Liver (tissue), 7 donors: ENCODE measurements at regions not wholly inside any gene's neighbourhood (a gene's known extent, or its start where the extent isn't known, plus 50 kb on each side); places are given as distances from the start of the nearest gene placed in this dataset.

Experiments
- DNase-seq: peaks from one replicate; pipeline ENCODE4 v3.0.0-alpha.2; 2017; ENCODE audit warnings: low spot score
- H3K27ac ChIP-seq, 2 donors: one replicate each; pipeline ENCODE4 v1.7.0; 2013; ENCODE audit warnings: inconsistent platforms in 2 of 2, low read length in 2 of 2, control low read depth in 1 of 2, low read depth in 1 of 2, mild to moderate bottlenecking in 1 of 2
- H3K27me3 ChIP-seq, 4 donors: one replicate each; pipeline versions ENCODE4 v1.6.1 to v1.7.0; 2013; ENCODE audit warnings: low read length in 3 of 4, inconsistent platforms in 1 of 4, mild to moderate bottlenecking in 1 of 4, moderate library complexity in 1 of 4; ENCODE audit not compliant: control insufficient read depth in 4 of 4, insufficient read depth in 4 of 4
- H3K36me3 ChIP-seq, 4 donors: one replicate each; pipeline versions ENCODE4 v1.6.1 to v1.7.0; 2013; ENCODE audit warnings: low read length in 3 of 4, mild to moderate bottlenecking in 3 of 4, low read depth in 1 of 4, moderate library complexity in 1 of 4; ENCODE audit not compliant: control insufficient read depth in 4 of 4, insufficient read depth in 3 of 4
- H3K4me1 ChIP-seq, 4 donors: one replicate each; pipeline versions ENCODE4 v1.6.1 to v1.7.0; 2013; ENCODE audit warnings: low read length in 3 of 4, mild to moderate bottlenecking in 3 of 4, moderate library complexity in 1 of 4; ENCODE audit not compliant: control insufficient read depth in 4 of 4, insufficient read depth in 4 of 4
- H3K4me3 ChIP-seq, 3 donors: one replicate each; pipeline versions ENCODE4 v1.6.1 to v1.7.0; 2013; ENCODE audit warnings: low read length in 3 of 3, control low read depth in 1 of 3, low read depth in 1 of 3, mild to moderate bottlenecking in 1 of 3
- H3K9ac ChIP-seq, 2 donors: one replicate each; pipeline ENCODE4 v1.7.0; 2013; ENCODE audit warnings: low read length in 2 of 2, mild to moderate bottlenecking in 2 of 2, moderate library complexity in 2 of 2, control low read depth in 1 of 2, low read depth in 1 of 2
- H3K9me3 ChIP-seq, 4 donors: one replicate each; pipeline versions ENCODE4 v1.6.1 to v1.7.0; 2013; ENCODE audit warnings: low read length in 3 of 4; ENCODE audit not compliant: control insufficient read depth in 4 of 4
- FOXA1 ChIP-seq: IDR thresholded peaks from 2 replicates; pipeline ENCODE4 v1.6.1; 2016; ENCODE audit warnings: antibody characterized with exemption
- HNF4A ChIP-seq, 2 donors: conservative IDR thresholded peaks; 2 replicates each; pipeline ENCODE4 v1.6.1; 2016; ENCODE audit warnings: antibody characterized with exemption in 2 of 2, mild to moderate bottlenecking in 2 of 2
- HNF4G ChIP-seq: IDR thresholded peaks from 2 replicates; pipeline ENCODE4 v1.6.1; 2016; ENCODE audit warnings: antibody characterized with exemption
- NR2F2 ChIP-seq: IDR thresholded peaks from 2 replicates; pipeline ENCODE4 v1.6.1; 2016; ENCODE audit warnings: antibody characterized with exemption
- RAD21 ChIP-seq, 2 donors: IDR thresholded peaks; 2 replicates each; pipeline ENCODE4 v1.6.1; 2016; ENCODE audit warnings: antibody characterized with exemption in 2 of 2, mild to moderate bottlenecking in 2 of 2
- REST ChIP-seq: IDR thresholded peaks from 2 replicates; pipeline ENCODE4 v1.6.1; 2016; ENCODE audit warnings: antibody characterized with exemption, mild to moderate bottlenecking
- RXRA ChIP-seq, 2 donors: IDR thresholded peaks; 2 replicates each; pipeline ENCODE4 v1.6.1; 2017 to 2018; ENCODE audit warnings: antibody characterized with exemption in 2 of 2, mild to moderate bottlenecking in 1 of 2
- SP1 ChIP-seq: IDR thresholded peaks from 2 replicates; pipeline ENCODE4 v1.6.1; 2018; ENCODE audit warnings: antibody characterized with exemption, mild to moderate bottlenecking
- YY1 ChIP-seq: IDR thresholded peaks from 2 replicates; pipeline ENCODE4 v1.6.1; 2016; ENCODE audit warnings: antibody characterized with exemption, mild to moderate bottlenecking
- WGBS: extraction: QIAGEN DNeasy Blood & Tissue Kit; methylation state at CpG from one replicate; pipeline ENCODE4 v1.1.7; 2013; 5-methylcytosine and 5-hydroxymethylcytosine counted together
- donor health status: healthy.
- donor health status: healthy.
- donor health status: healthy.
- donor health status: healthy.

GRCh38 chr5:15383021-15383420 is 117.0 kb upstream of the FBXL7 start:
- no peak for DNase-seq
- Histone ChIP-seq H3K27me3 (no peaks in the 10 kb centered on the region), H3K27ac (no peak overlapping the region), H3K36me3 (no peaks in the 10 kb centered on the region), H3K9ac (no peak overlapping the region), H3K4me1 (peaks cover 0 to 2% (median 1%) of the 10 kb centered on the region in 4 donors), H3K4me3 (no peak overlapping the region), H3K9me3 (no peaks in the 10 kb centered on the region)
- WGBS = 95% methylated on average over 3 of the region's 3 CpGs
- no peak for TF ChIP-seq YY1

- Histone ChIP-seq H3K4me3 (no peak overlapping the region), H3K27me3 (no peaks in the 10 kb centered on the region), H3K9ac (no peak overlapping the region), H3K4me1 (peaks cover 0 to 20% (median 10%) of the 10 kb centered on the region in 4 donors), H3K36me3 (no peaks in the 10 kb centered on the region), H3K27ac (no peak overlapping the region), H3K9me3 (no peaks in the 10 kb centered on the region)
- TF ChIP-seq RXRA (IDR thresholded peaks at IDR 0.05) (peak; percentile 40 to 47), REST (no peak), HNF4G (peak; percentile 76), SP1 (peak; percentile 53), RAD21 (IDR thresholded peaks at IDR 0.05) (peak in 1 of 2 donors; percentile 9), FOXA1 (no peak), HNF4A (conservative IDR thresholded peaks at IDR 0.05) (peak; percentile 89 to 96)
- no peak for DNase-seq
- WGBS = 63% methylated on average over 2 of the region's 2 CpGs
Observed at GRCh38 chr5:15377573-15378340, 122.2 kb upstream of the FBXL7 start.

- no peaks in the 10 kb centered on the region for H3K36me3 ChIP-seq
- peaks cover 0 to 20% (median 10%) of the 10 kb centered on the region in 4 donors for H3K4me1 ChIP-seq
- 58% methylated on average over 2 of the region's 2 CpGs for WGBS
- H3K27ac ChIP-seq = no peak overlapping the region
- TF ChIP-seq NR2F2 (no peak), SP1 (no peak), RXRA (IDR thresholded peaks at IDR 0.05) (peak in 1 of 2 donors; percentile 37), HNF4A (conservative IDR thresholded peaks at IDR 0.05) (peak; percentile 50 to 60), HNF4G (peak; percentile 16), RAD21 (IDR thresholded peaks at IDR 0.05) (peak in 1 of 2 donors; percentile 18)
- no peak for DNase-seq
- H3K9me3 ChIP-seq = no peaks in the 10 kb centered on the region
- H3K4me3 ChIP-seq = no peak overlapping the region
- no peak overlapping the region for H3K9ac ChIP-seq
- no peaks in the 10 kb centered on the region for H3K27me3 ChIP-seq
Observed at GRCh38 chr5:15376803-15377202, 123.2 kb upstream of the FBXL7 start.

- H3K36me3 ChIP-seq = no peaks in the 10 kb centered on the region
- no peak for TF ChIP-seq FOXA1
- TF ChIP-seq RAD21 (IDR thresholded peaks at IDR 0.05) = no peak
- no peaks in the 10 kb centered on the region for H3K9me3 ChIP-seq
- no peak for DNase-seq
- 78% methylated on average over 1 of the region's 1 CpG for WGBS
- H3K9ac ChIP-seq = no peak overlapping the region
- no peak overlapping the region for H3K4me3 ChIP-seq
- H3K27ac ChIP-seq = no peak overlapping the region
- peaks cover 0 to 20% (median 10%) of the 10 kb centered on the region in 4 donors for H3K4me1 ChIP-seq
- no peaks in the 10 kb centered on the region for H3K27me3 ChIP-seq
Observed at GRCh38 chr5:15376088-15376487, 123.9 kb upstream of the FBXL7 start.
